Prostate gland (tissue), 2 donors: ENCODE measurements at regions not wholly inside any gene's neighbourhood (a gene's known extent, or its start where the extent isn't known, plus 50 kb on each side); places are given as distances from the start of the nearest gene placed in this dataset.

Source experiments
- CTCF ChIP-seq, 4 experiments: fragments of 200-600 bp in 2 of 4; fragments of 450-650 bp in 2 of 4; sonication (generic) in 2 of 4; IDR thresholded peaks; 1 replicate in 3 of 4; 2 replicates in 1 of 4; pipeline ENCODE4 v1.5.1; 2016 to 2019; ENCODE audit warnings: antibody characterized with exemption in 4 of 4, mild to moderate bottlenecking in 2 of 4, moderate library complexity in 2 of 4
- POLR2AphosphoS5 ChIP-seq: sonication (generic); formaldehyde crosslinking; IDR thresholded peaks from one replicate; pipeline ENCODE4 v1.6.1; 2017; ENCODE audit warnings: antibody characterized with exemption

- TF ChIP-seq POLR2AphosphoS5: no peak
- TF ChIP-seq CTCF (IDR thresholded peaks at IDR 0.05): no peak
Measured at GRCh38 chr10:128507066-128507465, 380.8 kb upstream of the MKI67 start.
